Lower lobe of right lung (tissue), 2 donors: ENCODE measurements at regions not wholly inside any gene's neighbourhood (a gene's known extent, or its start where the extent isn't known, plus 50 kb on each side); places are given as distances from the start of the nearest gene placed in this dataset.
"Not testable (repeated sequence)": the region's sequence is repeated elsewhere in the genome, so short reads cannot be mapped to it uniquely, and the experiment has no call there.

ENCODE experiments used
- ATAC-seq, 2 donors: fragments of 200-7000 bp; cut with Tn5 transposase; one replicate each; pipeline ENCODE4 v1.9.1; 2020 to 2022; ENCODE audit warnings: mild to moderate bottlenecking in 2 of 2, moderate library complexity in 2 of 2
- DNase-seq: peaks from one replicate; pipeline ENCODE4 v3.0.0-alpha.2; 2020
- H3K27ac ChIP-seq: fragments of 200-600 bp; one replicate; pipeline ENCODE4 v1.8.0; 2022
- H3K27me3 ChIP-seq: fragments of 200-600 bp; one replicate; pipeline ENCODE4 v1.8.0; 2022; ENCODE audit warnings: low read depth
- H3K36me3 ChIP-seq: fragments of 200-600 bp; one replicate; pipeline ENCODE4 v1.8.0; 2022; ENCODE audit warnings: mild to moderate bottlenecking
- H3K4me1 ChIP-seq: fragments of 200-600 bp; one replicate; pipeline ENCODE4 v1.8.0; 2022
- H3K4me3 ChIP-seq: fragments of 200-600 bp; one replicate; pipeline ENCODE4 v1.8.0; 2022; ENCODE audit warnings: mild to moderate bottlenecking
- H3K9me3 ChIP-seq: fragments of 200-600 bp; one replicate; pipeline ENCODE4 v1.8.0; 2022
- CTCF ChIP-seq: fragments of 200-600 bp; IDR thresholded peaks from one replicate; pipeline ENCODE4 v1.8.0; 2022; ENCODE audit warnings: antibody characterized with exemption, mild to moderate bottlenecking
- intact Hi-C: fragments of 100-400 bp; cut with DNase I; formaldehyde crosslinking; loops from one replicate; pipeline ENCODE4 v1.11.0; 2022
- donor health status: DM: no; HTN: yes; CAD: no; lungs with severe emphysema.

GRCh38 chr16:59336136-59336695 is 602.1 kb upstream of the GOT2 start:
- H3K27ac ChIP-seq, result no peak overlapping the region
- intact Hi-C loops, result no loop called here
- no peak for ATAC-seq

GRCh38 chr16:59331708-59332107 is 597.6 kb upstream of the GOT2 start:
- intact Hi-C loops, H3K9me3 ChIP-seq, H3K36me3 ChIP-seq, H3K4me1 ChIP-seq, DNase-seq, H3K4me3 ChIP-seq, H3K27ac ChIP-seq, ATAC-seq, H3K27me3 ChIP-seq: not testable (repeated sequence)

More at GRCh38 chr16:59336136-59336695, 602.1 kb upstream of the GOT2 start:
- H3K9me3 ChIP-seq, result no peaks in the 10 kb centered on the region
- no peak for DNase-seq
- no peaks in the 10 kb centered on the region for H3K36me3 ChIP-seq
- no peaks in the 10 kb centered on the region for H3K27me3 ChIP-seq
- H3K4me3 ChIP-seq, result no peak overlapping the region
- H3K4me1 ChIP-seq, result no peaks in the 10 kb centered on the region
- TF ChIP-seq CTCF, result no peak

GRCh38 chr16:59330019-59330670 is 596.0 kb upstream of the GOT2 start:
- Histone ChIP-seq H3K4me1 (no peaks in the 10 kb centered on the region), H3K27ac (no peak overlapping the region), H3K27me3 (no peaks in the 10 kb centered on the region), H3K36me3 (no peaks in the 10 kb centered on the region), H3K4me3 (no peak overlapping the region), H3K9me3 (no peaks in the 10 kb centered on the region)
- intact Hi-C loops, result no loop called here
- no peak for ATAC-seq
- no peak for DNase-seq
- TF ChIP-seq CTCF, result no peak

- no peak for TF ChIP-seq CTCF
- Histone ChIP-seq H3K4me3 (no peak overlapping the region), H3K4me1 (no peaks in the 10 kb centered on the region), H3K27ac (no peak overlapping the region), H3K9me3 (no peaks in the 10 kb centered on the region), H3K36me3 (no peaks in the 10 kb centered on the region), H3K27me3 (no peaks in the 10 kb centered on the region)
- intact Hi-C loops, result no loop called here
- ATAC-seq, result no peak
- DNase-seq, result no peak
Measured at GRCh38 chr16:59328961-59329360, 594.8 kb upstream of the GOT2 start.

- no peak overlapping the region for H3K4me3 ChIP-seq
- H3K36me3 ChIP-seq, result no peaks in the 10 kb centered on the region
- ATAC-seq (no peak), DNase-seq (no peak)
- H3K4me1 ChIP-seq, result no peaks in the 10 kb centered on the region
- no peak overlapping the region for H3K27ac ChIP-seq
- no peak for TF ChIP-seq CTCF
- no peaks in the 10 kb centered on the region for H3K27me3 ChIP-seq
- intact Hi-C loops, result no loop called here
- H3K9me3 ChIP-seq, result no peaks in the 10 kb centered on the region
Measured at GRCh38 chr16:59327894-59328293, 593.8 kb upstream of the GOT2 start.

GRCh38 chr16:59326955-59327354 is 592.8 kb upstream of the GOT2 start:
- intact Hi-C loops, result no loop called here
- Histone ChIP-seq H3K4me3 (no peak overlapping the region), H3K4me1 (no peaks in the 10 kb centered on the region), H3K9me3 (no peaks in the 10 kb centered on the region), H3K27ac (no peak overlapping the region), H3K36me3 (no peaks in the 10 kb centered on the region), H3K27me3 (no peaks in the 10 kb centered on the region)
- DNase-seq (no peak), ATAC-seq (no peak)
- TF ChIP-seq CTCF, result no peak
